ENCODE measurements at regions not wholly inside any gene's neighbourhood (a gene's known extent, or its start where the extent isn't known, plus 50 kb on each side); places are given as distances from the start of the nearest gene placed in this dataset.

GRCh38 chr4:176921256-176921655 lies 128.5 kb upstream of the VEGFC start:
- Histone ChIP-seq H3K27ac (ENCODE audit: low read length) (no peak overlapping the region), H3K36me3 (replicated peaks; ENCODE audit: low read depth, low read length) (no peaks in the 10 kb centered on the region), H4K20me1 (ENCODE audit: insufficient read depth, low read length) (no peaks in the 10 kb centered on the region), H3K27me3 (ENCODE audit: low read depth, low read length) (no peaks in the 10 kb centered on the region), H3K9me3 (ENCODE audit: insufficient read depth, low read length) (no peaks in the 10 kb centered on the region), H2AFZ (ENCODE audit: low read depth, low read length) (no peak overlapping the region), H3K4me2 (ENCODE audit: low read length) (no peak overlapping the region), H3K9ac (ENCODE audit: low read length) (no peak overlapping the region), H3K4me3 (ENCODE audit: low read length) (no peak overlapping the region), H3K4me1 (ENCODE audit: low read length) (no peaks in the 10 kb centered on the region), H3K79me2 (ENCODE audit: low read length) (no peaks in the 10 kb centered on the region)
- no peak for TF ChIP-seq EZH2phosphoT487 (IDR thresholded peaks at IDR 0.05; ENCODE audit: low read depth)
- TF ChIP-seq CTCF (IDR thresholded peaks at IDR 0.05; ENCODE audit: low read depth, low read length), result no peak

DNA sequence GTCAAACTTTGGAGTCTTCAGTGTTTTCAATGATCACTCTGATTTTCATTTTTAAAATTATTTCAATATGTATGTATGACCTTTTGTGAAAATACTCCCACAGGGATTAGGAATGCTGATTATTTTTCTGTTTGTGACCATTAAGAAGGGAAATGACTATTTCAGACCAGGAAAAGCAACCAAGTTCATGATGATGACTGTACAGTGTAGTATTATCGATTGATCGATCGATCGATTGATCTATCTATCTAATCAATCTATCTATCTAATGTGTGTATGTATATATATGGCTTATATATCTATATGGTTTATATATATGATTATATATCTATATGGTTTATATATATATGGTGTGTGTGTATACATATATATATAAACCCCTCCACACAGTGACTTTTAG lies 131.5 kb upstream of the VEGFC start:
- TF ChIP-seq EZH2phosphoT487 (IDR thresholded peaks at IDR 0.05; ENCODE audit: low read depth), result no peak
- TF ChIP-seq CTCF (IDR thresholded peaks at IDR 0.05; ENCODE audit: low read depth, low read length), result no peak
- no peaks in the 10 kb centered on the region for H3K4me1 ChIP-seq (ENCODE audit: low read length)

DNA sequence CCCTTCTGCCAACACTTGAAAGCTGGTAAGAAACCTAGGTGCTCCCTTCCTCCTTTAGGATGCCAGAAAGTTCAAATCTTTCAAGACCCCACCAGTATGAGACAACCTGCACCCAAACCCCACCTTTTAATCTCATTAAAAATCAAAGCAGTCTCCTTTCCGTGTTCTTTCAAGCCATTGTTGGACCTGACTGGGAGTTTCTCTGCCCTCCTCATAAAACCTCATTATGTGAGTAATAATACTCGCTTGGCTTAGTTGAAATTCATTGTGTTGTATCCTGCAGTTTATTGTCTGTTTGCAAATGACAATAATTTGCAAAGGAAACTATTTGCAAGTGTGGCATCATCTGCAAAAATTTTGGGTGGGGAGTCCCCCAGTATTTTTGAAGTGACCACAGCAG lies 133.2 kb upstream of the VEGFC start:
- Histone ChIP-seq H4K20me1 (ENCODE audit: insufficient read depth, low read length) (no peaks in the 10 kb centered on the region), H3K4me1 (ENCODE audit: low read length) (peaks cover 4% of the 10 kb centered on the region; the same call in 1 of the 2 replicates), H3K4me3 (ENCODE audit: low read length) (no peak overlapping the region), H3K27me3 (ENCODE audit: low read depth, low read length) (no peaks in the 10 kb centered on the region), H3K4me2 (ENCODE audit: low read length) (no peak overlapping the region), H3K9ac (ENCODE audit: low read length) (no peak overlapping the region), H2AFZ (ENCODE audit: low read depth, low read length) (no peak overlapping the region), H3K27ac (ENCODE audit: low read length) (no peak overlapping the region), H3K9me3 (ENCODE audit: insufficient read depth, low read length) (no peaks in the 10 kb centered on the region), H3K79me2 (ENCODE audit: low read length) (no peaks in the 10 kb centered on the region), H3K36me3 (replicated peaks; ENCODE audit: low read depth, low read length) (no peaks in the 10 kb centered on the region)
- TF ChIP-seq EZH2phosphoT487 (IDR thresholded peaks at IDR 0.05; ENCODE audit: low read depth), result no peak
- no peak for TF ChIP-seq CTCF (IDR thresholded peaks at IDR 0.05; ENCODE audit: low read depth, low read length)

More for the DNA sequence above, 131.5 kb upstream of the VEGFC start:
- H4K20me1 ChIP-seq (ENCODE audit: insufficient read depth, low read length), result no peaks in the 10 kb centered on the region
- H3K36me3 ChIP-seq (replicated peaks; ENCODE audit: low read depth, low read length), result no peaks in the 10 kb centered on the region
- no peak overlapping the region for H3K27ac ChIP-seq (ENCODE audit: low read length)
- H3K27me3 ChIP-seq (ENCODE audit: low read depth, low read length), result no peaks in the 10 kb centered on the region
- H3K9me3 ChIP-seq (ENCODE audit: insufficient read depth, low read length), result no peaks in the 10 kb centered on the region
- H3K79me2 ChIP-seq (ENCODE audit: low read length), result no peaks in the 10 kb centered on the region
- no peak overlapping the region for H2AFZ ChIP-seq (ENCODE audit: low read depth, low read length)
- no peak overlapping the region for H3K4me3 ChIP-seq (ENCODE audit: low read length)
- no peak overlapping the region for H3K4me2 ChIP-seq (ENCODE audit: low read length)
- no peak overlapping the region for H3K9ac ChIP-seq (ENCODE audit: low read length)

GRCh38 chr4:176927117-176927516 lies 134.4 kb upstream of the VEGFC start:
- Histone ChIP-seq H3K4me2 (ENCODE audit: low read length) (no peak overlapping the region), H4K20me1 (ENCODE audit: insufficient read depth, low read length) (no peaks in the 10 kb centered on the region), H3K4me3 (ENCODE audit: low read length) (no peak overlapping the region), H3K27me3 (ENCODE audit: low read depth, low read length) (no peaks in the 10 kb centered on the region), H3K9ac (ENCODE audit: low read length) (no peak overlapping the region), H3K36me3 (replicated peaks; ENCODE audit: low read depth, low read length) (no peaks in the 10 kb centered on the region), H3K27ac (ENCODE audit: low read length) (no peak overlapping the region), H3K79me2 (ENCODE audit: low read length) (no peaks in the 10 kb centered on the region), H2AFZ (ENCODE audit: low read depth, low read length) (no peak overlapping the region), H3K4me1 (ENCODE audit: low read length) (peaks cover 4% of the 10 kb centered on the region; the same call in 1 of the 2 replicates), H3K9me3 (ENCODE audit: insufficient read depth, low read length) (no peaks in the 10 kb centered on the region)
- TF ChIP-seq EZH2phosphoT487 (IDR thresholded peaks at IDR 0.05; ENCODE audit: low read depth), result no peak
- no peak for TF ChIP-seq CTCF (IDR thresholded peaks at IDR 0.05; ENCODE audit: low read depth, low read length)
